HG03432 (cell line): ENCODE measurements at regions not wholly inside any gene's neighbourhood (a gene's known extent, or its start where the extent isn't known, plus 50 kb on each side); places are given as distances from the start of the nearest gene placed in this dataset.
A peak's percentile ranks its signal among the peaks of the same experiment; 100 is the strongest.
"Not testable (repeated sequence)": the region's sequence is repeated elsewhere in the genome, so short reads cannot be mapped to it uniquely, and the experiment has no call there.

ENCODE experiments used
- ATAC-seq: cut with Tn5 transposase; IDR thresholded peaks from one replicate; pipeline ENCODE4 v1.9.1; 2021; ENCODE audit warnings: mild to moderate bottlenecking, moderate library complexity; ENCODE audit not compliant: unreplicated experiment

GRCh38 chr16:9141813-9142212 lies 50.4 kb downstream of the HAPSTR1 start:
- no peak for ATAC-seq

DNA sequence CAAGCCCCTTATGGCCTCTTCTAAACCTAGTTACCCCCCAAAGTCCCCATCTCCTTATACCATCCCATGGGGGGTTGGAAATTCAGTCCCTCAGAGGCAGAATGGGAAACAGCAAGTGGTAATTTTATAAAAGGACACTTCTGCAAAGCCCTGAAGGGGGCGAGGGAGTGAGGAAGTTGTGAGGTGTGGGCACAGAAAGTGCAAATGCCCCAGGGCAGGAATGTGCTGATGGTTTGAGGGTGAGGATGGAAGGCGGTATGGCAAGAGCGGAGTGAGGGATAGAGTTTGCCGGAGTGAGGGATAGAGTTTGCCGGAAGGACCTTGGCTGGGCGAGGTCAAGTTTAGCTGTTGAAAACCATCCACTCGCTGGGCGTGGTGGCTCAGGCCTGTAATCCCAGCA lies 52.7 kb downstream of the HAPSTR1 start:
- ATAC-seq, result no peak

GRCh38 chr16:9148374-9149015 lies 57.1 kb downstream of the HAPSTR1 start:
- no peak for ATAC-seq

DNA sequence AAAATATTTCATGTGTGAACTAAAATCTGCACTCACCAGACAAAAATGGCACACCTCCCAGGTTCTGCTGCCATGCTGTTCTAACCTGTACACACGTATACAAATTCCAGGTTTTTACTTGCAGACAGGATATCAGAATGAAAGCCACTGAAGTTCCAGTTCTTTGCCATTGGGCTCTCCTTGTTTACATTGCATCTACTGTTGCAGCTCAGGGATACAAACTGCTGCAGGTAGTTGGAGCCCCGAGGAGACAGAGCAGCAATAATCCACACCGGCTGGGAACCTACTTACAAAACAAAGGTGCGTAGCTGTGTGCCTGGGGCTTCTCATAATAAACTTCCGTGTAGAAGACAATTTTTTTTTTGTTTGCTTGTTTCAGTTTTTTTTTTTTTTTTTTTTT lies 59.6 kb downstream of the HAPSTR1 start:
- ATAC-seq, result no peak

GRCh38 chr16:9151597-9151996 lies 60.2 kb downstream of the HAPSTR1 start:
- ATAC-seq, result no peak

GRCh38 chr16:9152649-9153501 lies 61.4 kb downstream of the HAPSTR1 start:
- no peak for ATAC-seq

DNA sequence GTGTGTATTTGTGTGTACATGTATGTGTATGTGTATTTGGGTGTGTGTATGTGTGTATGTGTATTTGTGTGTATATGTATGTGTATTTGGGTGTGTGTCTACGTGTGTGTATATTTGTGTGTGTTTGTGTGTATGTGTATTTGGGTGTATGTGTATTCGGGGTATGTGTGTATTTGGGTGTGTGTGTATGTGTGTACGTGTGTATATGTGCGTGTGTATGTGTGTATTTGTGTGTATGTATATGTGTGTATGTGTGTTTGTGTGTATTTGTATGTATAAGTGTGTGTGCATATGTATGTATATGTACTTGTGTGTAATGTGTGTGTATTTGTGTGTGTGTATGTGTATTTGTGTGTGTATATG lies 62.0 kb downstream of the HAPSTR1 start:
- no peak for ATAC-seq

DNA sequence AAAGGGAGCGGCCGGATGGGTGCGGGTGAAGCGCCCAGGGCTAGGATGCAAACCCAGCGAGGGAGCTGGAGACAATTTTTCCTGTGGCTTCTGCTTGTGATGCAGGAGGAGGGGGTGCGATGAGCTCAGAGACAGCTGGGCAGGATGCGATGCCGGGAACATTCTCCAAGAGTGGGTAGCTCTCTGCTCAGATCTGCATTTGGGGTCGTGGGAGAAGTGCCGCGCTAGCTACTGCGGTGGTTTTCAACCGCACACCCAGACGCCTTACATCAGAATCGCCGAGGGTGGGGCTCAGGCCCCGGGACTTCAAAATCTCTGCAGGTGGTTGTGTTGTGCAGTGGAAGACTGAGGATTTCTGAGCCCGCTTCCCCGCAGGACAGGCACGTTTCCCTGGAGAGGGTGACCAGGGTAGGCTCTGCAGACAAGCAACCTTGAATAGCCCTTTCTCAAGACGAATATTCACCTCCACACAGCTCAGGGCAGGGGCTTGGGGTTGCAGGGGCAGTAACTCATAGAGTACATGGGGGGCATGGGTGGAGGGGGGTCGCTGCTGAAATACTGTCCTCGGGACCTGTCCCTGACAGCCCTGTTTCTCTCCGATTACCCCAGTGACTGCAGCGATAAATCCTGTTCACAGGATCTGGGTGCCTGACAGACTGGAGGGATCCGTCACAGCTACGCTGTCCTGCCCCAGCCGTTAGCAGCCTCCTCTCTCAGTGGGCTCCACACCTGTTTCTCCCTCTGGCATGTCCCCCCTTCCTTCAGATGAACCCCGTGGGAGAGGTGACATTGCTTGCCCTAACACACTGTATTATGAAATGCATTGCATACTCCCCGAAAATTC lies 63.3 kb downstream of the HAPSTR1 start:
- ATAC-seq, result no peak

DNA sequence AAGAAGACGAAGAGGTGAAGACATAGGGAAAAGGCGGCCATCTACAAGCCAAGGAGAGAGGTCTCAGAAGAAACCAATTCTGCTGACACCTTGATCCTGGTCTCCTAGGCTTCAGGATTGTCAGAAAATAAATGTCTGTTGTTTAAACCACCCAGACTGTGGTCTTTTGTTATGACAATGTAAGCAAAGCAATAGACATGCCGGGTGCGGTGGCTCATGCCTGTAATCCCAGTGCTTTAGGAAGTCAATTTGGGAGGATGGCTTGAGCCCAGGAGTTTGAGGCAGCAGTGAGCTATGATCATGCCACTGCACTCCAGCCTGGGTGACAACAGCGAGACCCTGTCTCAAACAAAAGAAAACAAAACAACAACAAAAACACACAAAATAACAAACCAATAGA lies 64.4 kb downstream of the HAPSTR1 start:
- no peak for ATAC-seq

DNA sequence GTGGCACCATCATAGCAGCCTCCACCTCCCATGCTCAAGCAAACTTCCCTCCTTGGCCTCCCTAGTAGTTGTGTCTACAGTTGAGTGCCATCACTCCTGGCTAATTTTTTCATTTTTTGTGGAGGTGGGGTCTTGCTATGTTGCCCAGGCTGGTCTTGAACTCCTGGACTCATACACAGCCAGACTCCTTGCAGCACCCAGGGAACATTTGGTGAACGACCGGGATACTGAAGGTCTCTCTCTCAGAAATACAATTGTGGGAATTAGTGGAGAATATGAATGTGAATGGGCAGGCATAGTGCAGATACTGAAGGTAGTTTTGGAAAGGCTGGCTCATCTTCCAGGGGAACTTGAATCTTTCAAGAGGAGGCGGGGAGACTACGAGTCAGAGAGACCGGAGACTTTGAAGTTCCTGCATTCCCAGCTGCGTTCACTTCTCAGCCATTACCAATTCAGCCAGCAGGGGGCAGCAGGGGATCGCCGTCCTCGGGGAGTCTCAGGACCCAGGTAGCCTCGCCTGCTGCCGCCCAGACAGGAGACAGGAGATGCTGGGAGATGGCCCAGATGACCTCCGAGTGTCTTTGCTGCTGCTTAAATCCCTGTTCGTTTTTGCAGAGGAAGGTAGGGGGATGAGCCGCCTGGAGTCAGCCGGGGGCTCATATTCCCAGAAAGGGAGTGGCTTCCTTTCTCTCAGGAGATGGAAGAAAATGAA lies 68.6 kb downstream of the HAPSTR1 start:
- peak; percentile 61 for ATAC-seq

GRCh38 chr16:9160551-9160911 lies 69.1 kb downstream of the HAPSTR1 start:
- ATAC-seq, result no peak

- no peak for ATAC-seq
Measured at GRCh38 chr16:9165681-9166080, 74.2 kb downstream of the HAPSTR1 start.

DNA sequence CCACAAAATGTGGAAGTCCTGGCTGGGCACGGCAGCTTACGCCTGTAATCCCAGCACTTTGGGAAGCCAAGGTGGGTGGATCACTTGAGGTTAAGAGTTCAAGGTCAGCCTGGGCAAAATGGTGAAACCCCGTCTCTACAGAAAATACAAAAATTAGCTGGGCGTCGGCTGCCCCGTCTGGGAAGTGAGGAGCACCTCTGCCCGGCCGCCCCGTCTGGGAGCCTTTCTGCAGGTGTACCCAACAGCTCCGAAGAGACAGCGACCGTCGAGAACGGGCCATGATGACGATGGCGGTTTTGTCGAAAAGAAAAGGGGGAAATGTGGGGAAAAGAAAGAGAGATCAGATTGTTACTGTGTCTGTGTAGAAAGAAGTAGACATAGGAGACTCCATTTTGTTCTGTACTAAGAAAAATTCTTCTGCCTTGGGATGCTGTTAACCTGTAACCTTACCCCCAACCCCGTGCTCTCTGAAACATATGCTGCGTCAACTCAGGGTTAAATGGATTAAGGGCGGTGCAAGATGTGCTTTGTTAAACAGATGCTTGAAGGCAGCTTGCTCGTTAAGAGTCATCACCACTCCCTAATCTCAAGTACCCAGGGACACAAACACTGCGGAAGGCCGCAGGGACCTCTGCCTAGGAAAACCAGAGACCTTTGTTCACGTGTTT lies 75.0 kb downstream of the HAPSTR1 start:
- not testable (repeated sequence) for ATAC-seq

DNA sequence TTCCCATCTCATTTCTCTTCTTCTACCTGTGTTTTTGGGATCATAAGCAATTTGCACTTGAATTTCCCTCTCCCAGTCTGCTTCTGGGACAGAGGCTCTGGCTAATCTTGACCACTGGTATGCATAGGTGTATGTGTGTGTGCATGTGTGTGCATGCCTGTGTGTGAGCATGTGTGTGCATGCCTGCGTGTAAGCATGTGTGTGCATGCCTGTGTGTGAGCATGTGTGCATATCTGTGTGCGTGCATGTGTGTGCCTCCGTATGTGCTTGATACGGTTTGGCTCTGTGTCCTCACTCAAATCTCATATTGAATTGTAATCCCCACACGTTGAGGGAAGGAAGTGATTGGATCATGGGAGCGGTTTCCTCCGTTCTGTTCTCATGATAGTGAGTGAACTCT lies 77.7 kb downstream of the HAPSTR1 start:
- no peak for ATAC-seq

- no peak for ATAC-seq
Measured at GRCh38 chr16:9170470-9170869, 79.0 kb downstream of the HAPSTR1 start.

GRCh38 chr16:9176547-9177418 lies 85.3 kb downstream of the HAPSTR1 start:
- no peak for ATAC-seq

GRCh38 chr16:9177861-9178260 lies 86.4 kb downstream of the HAPSTR1 start:
- no peak for ATAC-seq

DNA sequence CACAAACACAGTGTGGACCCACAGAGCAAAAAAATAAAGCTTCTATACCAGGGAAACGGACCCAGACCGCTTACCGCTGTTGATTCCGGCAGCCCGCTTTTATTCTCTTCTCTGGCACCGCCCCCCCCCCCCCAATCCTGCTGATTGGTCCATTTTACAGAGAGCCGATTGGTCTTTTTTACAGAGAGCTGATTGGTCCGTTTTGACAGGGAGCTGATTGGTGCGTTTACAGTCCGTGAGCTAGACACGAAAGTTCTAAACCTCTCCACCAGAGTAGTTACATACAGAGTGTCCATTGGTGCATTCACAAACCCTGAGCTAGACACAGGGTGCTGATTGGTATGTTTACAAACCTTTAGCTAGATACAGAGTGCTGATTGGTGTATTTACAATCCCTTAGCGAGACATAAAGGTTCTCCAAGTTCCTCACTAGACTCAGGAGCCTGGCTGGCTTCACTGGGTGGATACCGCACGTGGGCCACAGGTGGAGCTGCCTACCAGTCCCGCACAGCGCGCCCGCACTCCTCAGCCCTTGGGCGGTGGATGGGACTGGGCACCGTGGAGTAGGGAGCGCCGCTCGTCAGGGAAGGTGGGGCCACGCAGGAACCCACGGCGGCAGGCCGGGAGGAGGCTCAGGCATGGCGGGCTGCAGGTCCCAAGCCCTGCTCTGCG lies 92.4 kb downstream of the HAPSTR1 start:
- no peak for ATAC-seq

- no peak for ATAC-seq
Measured at GRCh38 chr16:9184354-9184690, 92.9 kb downstream of the HAPSTR1 start.
